ENCODE measurements at regions not wholly inside any gene's neighbourhood (a gene's known extent, or its start where the extent isn't known, plus 50 kb on each side); places are given as distances from the start of the nearest gene placed in this dataset.

DNA sequence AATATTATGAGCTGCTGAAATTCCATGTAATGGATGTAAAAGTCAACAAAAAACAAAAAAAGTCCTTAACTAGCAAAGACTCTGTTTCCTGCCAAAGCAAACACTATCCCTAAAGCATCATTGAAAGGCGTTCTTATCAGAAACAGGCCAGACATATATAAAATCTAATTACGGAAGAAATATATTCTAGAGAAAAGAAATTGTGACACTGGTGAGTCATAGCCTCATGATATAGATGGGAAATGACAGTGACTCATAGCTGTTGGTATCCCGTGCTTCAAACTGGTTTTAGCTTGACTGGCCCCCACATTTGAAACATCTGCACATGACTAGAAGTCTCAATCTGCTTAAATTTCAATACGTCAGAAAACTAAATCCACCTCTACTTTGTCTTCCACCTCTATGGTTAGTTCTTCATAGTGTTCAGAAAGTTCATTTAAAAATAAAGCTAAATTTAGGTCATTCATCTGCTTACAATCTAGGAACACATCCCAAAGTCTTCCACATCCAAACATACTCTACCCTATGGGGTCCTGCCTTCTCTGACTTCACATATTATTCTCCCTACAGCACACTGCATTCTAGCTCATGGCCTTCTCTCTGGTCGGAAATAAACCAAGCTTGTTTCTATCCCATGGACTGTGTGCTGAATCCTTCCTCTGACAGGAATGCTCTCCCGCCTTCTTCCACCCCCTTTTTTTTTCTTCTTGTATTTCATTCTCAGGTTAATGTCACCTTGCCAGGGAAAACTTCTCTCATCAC, 456.3 kb upstream of the ARRDC4 start:
- no peak for TF ChIP-seq POLR2AphosphoS5 (IDR thresholded peaks at IDR 0.05; ENCODE audit: control insufficient read depth, insufficient read depth, low read depth, low read length)
- TF ChIP-seq RAD21 (CRISPR knock-in tag; conservative IDR thresholded peaks at IDR 0.05 in 1 of 2, IDR thresholded peaks at IDR 0.05 in 1 of 2), result no peak

Data from K562 (cell line).